Kidney (tissue), 13 donors: ENCODE measurements at regions not wholly inside any gene's neighbourhood (a gene's known extent, or its start where the extent isn't known, plus 50 kb on each side); places are given as distances from the start of the nearest gene placed in this dataset.

Experiments used
- DNase-seq, 5 donors: peaks; one replicate each; pipeline ENCODE4 v3.0.0-alpha.2; 2013 to 2020
- FAIRE-seq: peaks from 2 replicates; lab custom pipeline; 2012; peaks lifted over from hg19 to GRCh38; lab: Jason Lieb, UNC
- H3K27ac ChIP-seq, 2 donors: one replicate each; pipeline ENCODE4 v1.7.0; 2013; ENCODE audit warnings: low read depth in 2 of 2, low read length in 2 of 2, inconsistent platforms in 1 of 2
- H3K27me3 ChIP-seq: one replicate; pipeline ENCODE4 v1.7.1; 2013; ENCODE audit warnings: low read length, inconsistent platforms; ENCODE audit not compliant: control insufficient read depth, insufficient read depth
- H3K36me3 ChIP-seq, 3 donors: one replicate each; pipeline versions ENCODE4 v1.7.0 to v1.7.1; 2013; ENCODE audit warnings: low read length in 3 of 3, control low read depth in 1 of 3, inconsistent platforms in 1 of 3; ENCODE audit not compliant: insufficient read depth in 3 of 3, control insufficient read depth in 2 of 3
- H3K4me1 ChIP-seq, 3 donors: one replicate each; pipeline versions ENCODE4 v1.7.0 to v1.7.1; 2013; ENCODE audit warnings: low read length in 3 of 3, inconsistent platforms in 1 of 3, low read depth in 1 of 3; ENCODE audit not compliant: control insufficient read depth in 2 of 3, insufficient read depth in 2 of 3
- H3K4me3 ChIP-seq, 3 donors: one replicate each; pipeline versions ENCODE4 v1.7.0 to v1.8.1; 2013; ENCODE audit warnings: low read length in 3 of 3, control low read depth in 1 of 3, inconsistent platforms in 1 of 3
- H3K9ac ChIP-seq, 3 donors: one replicate each; pipeline versions ENCODE4 v1.7.0 to v1.7.1; 2013; ENCODE audit warnings: low read length in 3 of 3, control low read depth in 1 of 3, inconsistent platforms in 1 of 3
- H3K9me3 ChIP-seq, 3 donors: one replicate each; pipeline versions ENCODE4 v1.7.0 to v1.7.1; 2013; ENCODE audit warnings: low read length in 3 of 3, control low read depth in 1 of 3, inconsistent platforms in 1 of 3; ENCODE audit not compliant: control insufficient read depth in 2 of 3, insufficient read depth in 1 of 3
- CTCF ChIP-seq: IDR thresholded peaks from 3 replicates; pipeline ENCODE4 v1.5.1; 2012; ENCODE audit warnings: mild to moderate bottlenecking, moderate library complexity, borderline replicate concordance; ENCODE audit not compliant: insufficient read depth; ENCODE audit errors: extremely low read depth
- intact Hi-C: fragments of 100-400 bp; cut with DNase I; formaldehyde crosslinking; loops from one replicate; pipeline ENCODE4 v1.11.1; 2022
- donor health status: control.
- donor health status: control.
- donor health status: control.
- donor health status: control.
- donor health status: control.
- donor health status: DM: yes; HTN: yes; CAD: no.
- donor health status: Normal renal cell carcinoma (clear cell type).

GRCh38 chr5:144812763-144813162 is 642.1 kb downstream of the KCTD16 start:
- H3K4me3 ChIP-seq = no peak overlapping the region
- H3K4me1 ChIP-seq = no peaks in the 10 kb centered on the region
- no peaks in the 10 kb centered on the region for H3K27me3 ChIP-seq
- H3K27ac ChIP-seq = no peak overlapping the region
- TF ChIP-seq CTCF = no peak
- DNase-seq = no peak
- no peak overlapping the region for H3K9ac ChIP-seq
- intact Hi-C loops = no loop called here
- FAIRE-seq = no peak
- no peaks in the 10 kb centered on the region for H3K36me3 ChIP-seq
- H3K9me3 ChIP-seq = no peaks in the 10 kb centered on the region

GRCh38 chr5:144800169-144800568 is 629.5 kb downstream of the KCTD16 start:
- FAIRE-seq (no peak), DNase-seq (no peak)
- no peaks in the 10 kb centered on the region for H3K36me3 ChIP-seq
- H3K27me3 ChIP-seq = no peaks in the 10 kb centered on the region
- no peak overlapping the region for H3K27ac ChIP-seq
- no peak overlapping the region for H3K4me3 ChIP-seq
- intact Hi-C loops = no loop called here
- H3K4me1 ChIP-seq = no peaks in the 10 kb centered on the region
- no peak for TF ChIP-seq CTCF
- H3K9me3 ChIP-seq = no peaks in the 10 kb centered on the region
- H3K9ac ChIP-seq = no peak overlapping the region

GRCh38 chr5:144798595-144798994 is 627.9 kb downstream of the KCTD16 start:
- H3K4me1 ChIP-seq = no peaks in the 10 kb centered on the region
- no peaks in the 10 kb centered on the region for H3K36me3 ChIP-seq
- no peak overlapping the region for H3K9ac ChIP-seq
- no peak overlapping the region for H3K4me3 ChIP-seq
- no peak overlapping the region for H3K27ac ChIP-seq
- no peak for TF ChIP-seq CTCF
- no peaks in the 10 kb centered on the region for H3K27me3 ChIP-seq
- intact Hi-C loops = no loop called here
- no peak for DNase-seq
- no peak for FAIRE-seq
- H3K9me3 ChIP-seq = no peaks in the 10 kb centered on the region

DNA sequence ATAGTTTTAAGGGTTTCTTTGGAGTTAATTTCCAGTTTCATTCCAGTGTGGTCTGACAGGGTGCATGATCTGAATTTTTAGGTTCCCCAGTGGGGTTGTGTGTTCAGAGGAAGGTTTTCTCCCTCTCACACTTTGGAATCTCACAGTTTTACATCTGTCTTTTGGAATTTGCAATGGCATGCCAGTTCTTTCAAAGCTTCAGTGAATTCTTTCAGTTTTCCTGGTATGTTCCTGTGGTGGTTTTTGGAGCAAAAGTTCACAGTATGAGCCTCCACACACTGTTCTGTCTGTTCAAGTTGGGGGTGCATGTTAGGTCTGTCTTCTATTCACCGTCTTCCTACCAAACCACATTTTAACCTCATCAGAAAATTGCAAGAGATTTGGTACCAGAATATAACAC is 624.2 kb downstream of the KCTD16 start:
- no peak for DNase-seq
- H3K4me1 ChIP-seq = no peaks in the 10 kb centered on the region
- TF ChIP-seq CTCF = no peak
- no peak overlapping the region for H3K9ac ChIP-seq
- no peak overlapping the region for H3K27ac ChIP-seq
- no peaks in the 10 kb centered on the region for H3K27me3 ChIP-seq
- intact Hi-C loops = no loop called here
- H3K9me3 ChIP-seq = peaks cover 0 to 6% (median 0%) of the 10 kb centered on the region in 3 donors
- no peak overlapping the region for H3K4me3 ChIP-seq
- H3K36me3 ChIP-seq = no peaks in the 10 kb centered on the region
- FAIRE-seq = no peak
